CD4-positive, CD25-positive, alpha-beta regulatory T cell (primary cell): ENCODE measurements at regions not wholly inside any gene's neighbourhood (a gene's known extent, or its start where the extent isn't known, plus 50 kb on each side); places are given as distances from the start of the nearest gene placed in this dataset.

Experiments
- ATAC-seq, 2 donors: fragments of 150-1000 bp; cut with Tn5 transposase; one replicate each; pipeline ENCODE4 v1.10.0; 2021; ENCODE audit warnings: low read depth in 2 of 2, moderate number of reproducible peaks in 2 of 2, moderate library complexity in 1 of 2
- DNase-seq, 3 donors: peaks; one replicate each; pipeline versions ENCODE4 v3.0.0 to v3.0.0-alpha.2; 2012 to 2022; ENCODE audit warnings: mixed read lengths in 1 of 3
- H3K27ac ChIP-seq: one replicate; pipeline ENCODE4 v1.7.0; 2013; ENCODE audit warnings: mild to moderate bottlenecking, low read length; ENCODE audit not compliant: insufficient read depth, poor library complexity, severe bottlenecking
- H3K27me3 ChIP-seq: one replicate; pipeline ENCODE4 v1.7.0; 2013; ENCODE audit warnings: low read length; ENCODE audit not compliant: control insufficient read depth, insufficient read depth
- H3K36me3 ChIP-seq: one replicate; pipeline ENCODE4 v1.7.0; 2013; ENCODE audit warnings: mild to moderate bottlenecking, low read length, moderate library complexity; ENCODE audit not compliant: control insufficient read depth, insufficient read depth
- H3K4me1 ChIP-seq: 2 replicates; pipeline ENCODE4 v1.7.0; 2013; ENCODE audit warnings: mild to moderate bottlenecking, low read length; ENCODE audit not compliant: insufficient read depth, control insufficient read depth, poor library complexity, severe bottlenecking
- H3K4me3 ChIP-seq: one replicate; pipeline ENCODE4 v1.7.0; 2013; ENCODE audit warnings: low read depth, mild to moderate bottlenecking, low read length, moderate library complexity
- H3K9me3 ChIP-seq, 2 experiments: 1 replicate in 1 of 2; 2 replicates in 1 of 2; pipeline ENCODE4 v1.7.0; 2013; ENCODE audit warnings: low read length in 2 of 2, mild to moderate bottlenecking in 1 of 2, moderate library complexity in 1 of 2; ENCODE audit not compliant: control insufficient read depth in 2 of 2
- H3K27ac Mint-ChIP-seq, 3 donors: one replicate each; pipeline ENCODE4 v1.8.0; 2020 to 2022; ENCODE audit warnings: mild to moderate bottlenecking in 3 of 3, mixed read lengths in 3 of 3, moderate library complexity in 2 of 3
- H3K27me3 Mint-ChIP-seq: one replicate; pipeline ENCODE4 v1.8.0; 2022; ENCODE audit warnings: mild to moderate bottlenecking, mixed read lengths
- H3K36me3 Mint-ChIP-seq: one replicate; pipeline ENCODE4 v1.8.0; 2020; ENCODE audit warnings: mixed read lengths
- H3K4me1 Mint-ChIP-seq, 4 donors: one replicate each; pipeline ENCODE4 v1.8.0; 2020 to 2022; ENCODE audit warnings: mixed read lengths in 4 of 4, mild to moderate bottlenecking in 1 of 4
- H3K4me3 Mint-ChIP-seq, 4 donors: one replicate each; pipeline ENCODE4 v1.8.0; 2020 to 2022; ENCODE audit warnings: mild to moderate bottlenecking in 4 of 4, mixed read lengths in 4 of 4, moderate library complexity in 3 of 4
- H3K9me3 Mint-ChIP-seq, 7 donors: one replicate each; pipeline ENCODE4 v1.8.0; 2020 to 2022; ENCODE audit warnings: mixed read lengths in 7 of 7, mild to moderate bottlenecking in 3 of 7, moderate library complexity in 2 of 7

- Mint-ChIP-seq H3K27me3 (peaks cover 21% of the 10 kb centered on the region), H3K9me3 (peaks cover 0 to 6% (median 0%) of the 10 kb centered on the region in 7 donors)
- ATAC-seq = no peak
Measured at GRCh38 chr2:177074099-177074710, 138.4 kb upstream of the HNRNPA3 start.

GRCh38 chr2:177075254-177075653, 137.3 kb upstream of the HNRNPA3 start:
- Histone ChIP-seq H3K4me1 (no peaks in the 10 kb centered on the region), H3K4me3 (no peak overlapping the region), H3K27ac (no peak overlapping the region), H3K27me3 (peaks cover 2% of the 10 kb centered on the region), H3K9me3 (no peaks in the 10 kb centered on the region), H3K36me3 (no peaks in the 10 kb centered on the region)
- no peaks in the 10 kb centered on the region for H3K4me1 Mint-ChIP-seq
- no peak overlapping the region for H3K4me3 Mint-ChIP-seq
- ATAC-seq (no peak), DNase-seq (no peak)
- H3K27me3 Mint-ChIP-seq = peaks cover 21% of the 10 kb centered on the region
- H3K36me3 Mint-ChIP-seq = no peaks in the 10 kb centered on the region
- peaks cover 0 to 6% (median 0%) of the 10 kb centered on the region in 7 donors for H3K9me3 Mint-ChIP-seq
- no peak overlapping the region for H3K27ac Mint-ChIP-seq

More at GRCh38 chr2:177074099-177074710, 138.4 kb upstream of the HNRNPA3 start:
- Mint-ChIP-seq H3K4me1 (no peaks in the 10 kb centered on the region), H3K4me3 (no peak overlapping the region), H3K27ac (no peak overlapping the region), H3K36me3 (no peaks in the 10 kb centered on the region)
- H3K4me3 ChIP-seq = no peak overlapping the region
- no peaks in the 10 kb centered on the region for H3K9me3 ChIP-seq
- peaks cover 2% of the 10 kb centered on the region for H3K27me3 ChIP-seq
- H3K27ac ChIP-seq = no peak overlapping the region
- H3K4me1 ChIP-seq = no peaks in the 10 kb centered on the region
- no peak for DNase-seq
- H3K36me3 ChIP-seq = no peaks in the 10 kb centered on the region

GRCh38 chr2:177076636-177077179, 135.9 kb upstream of the HNRNPA3 start:
- no peaks in the 10 kb centered on the region for H3K4me1 ChIP-seq
- Mint-ChIP-seq H3K4me1 (no peaks in the 10 kb centered on the region), H3K27me3 (peaks cover 18% of the 10 kb centered on the region), H3K36me3 (no peaks in the 10 kb centered on the region), H3K9me3 (peaks cover 0 to 5% (median 0%) of the 10 kb centered on the region in 7 donors), H3K27ac (no peak overlapping the region), H3K4me3 (no peak overlapping the region)
- H3K27me3 ChIP-seq = no peaks in the 10 kb centered on the region
- H3K27ac ChIP-seq = no peak overlapping the region
- ATAC-seq = no peak
- no peaks in the 10 kb centered on the region for H3K36me3 ChIP-seq
- no peaks in the 10 kb centered on the region for H3K9me3 ChIP-seq
- H3K4me3 ChIP-seq = no peak overlapping the region
- DNase-seq = no peak

GRCh38 chr2:177077778-177078177, 134.8 kb upstream of the HNRNPA3 start:
- no peaks in the 10 kb centered on the region for H3K4me1 ChIP-seq
- no peak overlapping the region for H3K4me3 Mint-ChIP-seq

GRCh38 chr2:177078416-177078815, 134.2 kb upstream of the HNRNPA3 start:
- no peak overlapping the region for H3K27ac ChIP-seq
- no peaks in the 10 kb centered on the region for H3K36me3 ChIP-seq
- H3K9me3 Mint-ChIP-seq = peaks cover 0 to 5% (median 0%) of the 10 kb centered on the region in 7 donors
- no peaks in the 10 kb centered on the region for H3K27me3 ChIP-seq
- H3K4me1 ChIP-seq = no peaks in the 10 kb centered on the region
- H3K4me1 Mint-ChIP-seq = no peaks in the 10 kb centered on the region
- no peaks in the 10 kb centered on the region for H3K36me3 Mint-ChIP-seq
- no peak overlapping the region for H3K4me3 Mint-ChIP-seq
- no peak for DNase-seq
- ATAC-seq = no peak
- no peak overlapping the region for H3K4me3 ChIP-seq
- H3K27ac Mint-ChIP-seq = no peak overlapping the region
- no peaks in the 10 kb centered on the region for H3K9me3 ChIP-seq
- peaks cover 23% of the 10 kb centered on the region for H3K27me3 Mint-ChIP-seq

More at GRCh38 chr2:177077778-177078177, 134.8 kb upstream of the HNRNPA3 start:
- no peak overlapping the region for H3K27ac ChIP-seq
- no peaks in the 10 kb centered on the region for H3K36me3 Mint-ChIP-seq
- H3K9me3 ChIP-seq = no peaks in the 10 kb centered on the region
- H3K4me3 ChIP-seq = no peak overlapping the region
- H3K27me3 Mint-ChIP-seq = peaks cover 23% of the 10 kb centered on the region
- H3K9me3 Mint-ChIP-seq = peaks cover 0 to 5% (median 0%) of the 10 kb centered on the region in 7 donors
- no peaks in the 10 kb centered on the region for H3K36me3 ChIP-seq
- H3K4me1 Mint-ChIP-seq = no peaks in the 10 kb centered on the region
- no peak overlapping the region for H3K27ac Mint-ChIP-seq
- H3K27me3 ChIP-seq = no peaks in the 10 kb centered on the region
- DNase-seq (no peak), ATAC-seq (no peak)

GRCh38 chr2:177078855-177079254, 133.7 kb upstream of the HNRNPA3 start:
- Histone ChIP-seq H3K4me3 (no peak overlapping the region), H3K36me3 (no peaks in the 10 kb centered on the region), H3K4me1 (no peaks in the 10 kb centered on the region), H3K27ac (no peak overlapping the region), H3K9me3 (no peaks in the 10 kb centered on the region), H3K27me3 (no peaks in the 10 kb centered on the region)
- Mint-ChIP-seq H3K27me3 (peaks cover 23% of the 10 kb centered on the region), H3K36me3 (no peaks in the 10 kb centered on the region), H3K27ac (no peak overlapping the region), H3K4me1 (no peaks in the 10 kb centered on the region), H3K9me3 (peaks cover 0 to 5% (median 0%) of the 10 kb centered on the region in 7 donors), H3K4me3 (no peak overlapping the region)
- ATAC-seq = no peak
- no peak for DNase-seq

- Mint-ChIP-seq H3K9me3 (peaks cover 0 to 7% (median 0%) of the 10 kb centered on the region in 7 donors), H3K4me3 (no peak overlapping the region), H3K4me1 (no peaks in the 10 kb centered on the region), H3K36me3 (no peaks in the 10 kb centered on the region), H3K27me3 (peaks cover 14% of the 10 kb centered on the region), H3K27ac (no peak overlapping the region)
- no peaks in the 10 kb centered on the region for H3K4me1 ChIP-seq
- ATAC-seq (no peak), DNase-seq (no peak)
- no peaks in the 10 kb centered on the region for H3K36me3 ChIP-seq
- H3K27me3 ChIP-seq = no peaks in the 10 kb centered on the region
- H3K9me3 ChIP-seq = no peaks in the 10 kb centered on the region
- no peak overlapping the region for H3K27ac ChIP-seq
- no peak overlapping the region for H3K4me3 ChIP-seq
Measured at GRCh38 chr2:177080746-177081284, 131.8 kb upstream of the HNRNPA3 start.

GRCh38 chr2:177084607-177085006, 128.0 kb upstream of the HNRNPA3 start:
- Mint-ChIP-seq H3K27ac (no peak overlapping the region), H3K4me3 (no peak overlapping the region), H3K36me3 (no peaks in the 10 kb centered on the region), H3K27me3 (peaks cover 16% of the 10 kb centered on the region), H3K4me1 (no peaks in the 10 kb centered on the region), H3K9me3 (peaks cover 0 to 5% (median 0%) of the 10 kb centered on the region in 7 donors)
- H3K9me3 ChIP-seq = no peaks in the 10 kb centered on the region
- H3K4me3 ChIP-seq = no peak overlapping the region
- H3K36me3 ChIP-seq = no peaks in the 10 kb centered on the region
- ATAC-seq = no peak
- no peak overlapping the region for H3K27ac ChIP-seq
- H3K27me3 ChIP-seq = no peaks in the 10 kb centered on the region
- no peak for DNase-seq
- H3K4me1 ChIP-seq = no peaks in the 10 kb centered on the region
